OCI-LY7 (cell line): ENCODE measurements at regions not wholly inside any gene's neighbourhood (a gene's known extent, or its start where the extent isn't known, plus 50 kb on each side); places are given as distances from the start of the nearest gene placed in this dataset.

Experiments
- CTCF ChIP-seq: fragments of 200-600 bp; sonication (generic); conservative IDR thresholded peaks from 2 replicates; pipeline ENCODE4 v1.5.1; 2014; ENCODE audit warnings: mild to moderate bottlenecking, antibody characterized with exemption, low read length, moderate library complexity, mixed read lengths
- EZH2phosphoT487 ChIP-seq: fragments of 200-600 bp; sonication (generic); IDR thresholded peaks from 2 replicates; pipeline ENCODE4 v1.6.1; 2018; ENCODE audit warnings: low read depth, borderline replicate concordance, mild to moderate bottlenecking, mixed run types, antibody characterized with exemption, low read length, moderate library complexity, mixed read lengths

- TF ChIP-seq CTCF (no peak), EZH2phosphoT487 (no peak)
These were observed 869.8 kb downstream of the PCDH18 start for GRCh38 chr4:136662539-136662938.
